ENCODE measurements at regions not wholly inside any gene's neighbourhood (a gene's known extent, or its start where the extent isn't known, plus 50 kb on each side); places are given as distances from the start of the nearest gene placed in this dataset.
"Not testable (repeated sequence)": the region's sequence is repeated elsewhere in the genome, so short reads cannot be mapped to it uniquely, and the experiment has no call there.

- no peak for DNase-seq (ENCODE audit: low read depth)
- no peak for TF ChIP-seq CTCF (IDR thresholded peaks at IDR 0.05; ENCODE audit: insufficient read depth, low read length)
- no peak overlapping the region for H3K4me3 ChIP-seq (ENCODE audit: low read depth, low read length)
Observed at GRCh38 chr1:148379697-148380096, 103.4 kb downstream of the PPIAL4G start.

GRCh38 chr1:148379170-148379500, 104.0 kb downstream of the PPIAL4G start:
- no peak for TF ChIP-seq CTCF (IDR thresholded peaks at IDR 0.05; ENCODE audit: insufficient read depth, low read length)
- no peak for DNase-seq (ENCODE audit: low read depth)

DNA sequence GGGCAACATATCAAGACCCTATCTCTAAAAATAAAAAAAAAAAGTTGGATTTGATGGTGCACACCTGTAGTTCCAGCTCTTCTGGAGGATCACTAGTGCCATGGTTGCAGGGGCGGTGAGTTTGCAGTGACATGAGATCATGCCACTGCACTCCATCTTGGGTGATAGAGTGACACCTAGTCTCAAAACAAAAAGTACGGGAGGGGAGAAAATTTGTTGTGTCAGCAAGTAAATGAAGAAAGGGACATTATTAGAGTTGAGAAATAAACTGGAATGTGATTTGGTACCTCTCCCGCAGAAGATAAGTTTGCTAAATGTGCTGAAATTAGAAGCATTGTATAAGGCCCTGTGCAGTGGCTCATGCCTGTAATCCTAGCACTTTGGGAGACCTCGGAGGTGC, 105.1 kb downstream of the PPIAL4G start:
- DNase-seq (ENCODE audit: low read depth); H3K4me3 ChIP-seq (ENCODE audit: low read depth, low read length): not testable (repeated sequence)

More at GRCh38 chr1:148379170-148379500, 104.0 kb downstream of the PPIAL4G start:
- no peak overlapping the region for H3K4me3 ChIP-seq (ENCODE audit: low read depth, low read length)

GRCh38 chr1:148377045-148377444, 106.1 kb downstream of the PPIAL4G start:
- H3K4me3 ChIP-seq (ENCODE audit: low read depth, low read length); DNase-seq (ENCODE audit: low read depth): not testable (repeated sequence)

GRCh38 chr1:148374101-148374500, 109.0 kb downstream of the PPIAL4G start:
- H3K4me3 ChIP-seq (ENCODE audit: low read depth, low read length), result no peak overlapping the region
- no peak for DNase-seq (ENCODE audit: low read depth)
- TF ChIP-seq CTCF (IDR thresholded peaks at IDR 0.05; ENCODE audit: insufficient read depth, low read length), result no peak

- no peak for DNase-seq (ENCODE audit: low read depth)
Observed at GRCh38 chr1:148373192-148373925, 109.7 kb downstream of the PPIAL4G start.

DNA sequence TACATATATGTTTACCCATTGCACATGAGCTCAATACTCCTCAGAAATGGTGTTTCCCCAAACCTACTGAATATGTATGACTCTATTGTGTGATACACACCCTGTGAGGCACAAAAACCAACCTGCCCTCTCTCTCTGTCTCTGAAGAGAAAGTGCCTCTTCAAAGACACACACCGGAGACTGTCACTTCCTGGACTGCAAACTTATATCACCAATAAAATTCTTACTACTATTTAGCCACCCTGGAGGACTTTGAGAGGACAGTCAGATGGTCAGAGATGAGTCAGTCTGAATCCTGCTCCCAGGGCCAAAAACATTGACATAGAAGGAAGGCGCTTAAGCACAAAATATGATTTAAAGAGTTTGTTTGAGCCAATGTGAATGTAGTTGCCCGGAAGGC, 110.4 kb downstream of the PPIAL4G start:
- no peak overlapping the region for H3K4me3 ChIP-seq (ENCODE audit: low read depth, low read length)
- TF ChIP-seq CTCF (IDR thresholded peaks at IDR 0.05; ENCODE audit: insufficient read depth, low read length), result no peak
- DNase-seq (ENCODE audit: low read depth), result no peak

More at GRCh38 chr1:148373192-148373925, 109.7 kb downstream of the PPIAL4G start:
- H3K4me3 ChIP-seq (ENCODE audit: low read depth, low read length), result no peak overlapping the region
- no peak for TF ChIP-seq CTCF (IDR thresholded peaks at IDR 0.05; ENCODE audit: insufficient read depth, low read length)

GRCh38 chr1:148372051-148372726, 110.9 kb downstream of the PPIAL4G start:
- peak; percentile 40 for DNase-seq (ENCODE audit: low read depth)

More at GRCh38 chr1:148372051-148372726, 110.9 kb downstream of the PPIAL4G start:
- H3K4me3 ChIP-seq (ENCODE audit: low read depth, low read length), result not testable (repeated sequence)
